Keratinocyte (primary cell): ENCODE measurements at regions not wholly inside any gene's neighbourhood (a gene's known extent, or its start where the extent isn't known, plus 50 kb on each side); places are given as distances from the start of the nearest gene placed in this dataset.

Experiments used
- CTCF ChIP-seq, 3 experiments: IDR thresholded peaks in 1 of 3; conservative IDR thresholded peaks in 1 of 3; optimal IDR thresholded peaks in 1 of 3; 2 replicates in 2 of 3; 3 replicates in 1 of 3; pipeline versions ENCODE3 to v1.5.1; 2011; ENCODE audit warnings: low read length in 3 of 3, mild to moderate bottlenecking in 3 of 3, moderate library complexity in 2 of 3, control low read depth in 1 of 3, inconsistent platforms in 1 of 3; ENCODE audit not compliant: insufficient read depth in 2 of 3; ENCODE audit errors: extremely low read depth in 1 of 3
- EZH2 ChIP-seq: IDR thresholded peaks from one replicate; pipeline ENCODE4 v1.6.1; 2012; ENCODE audit warnings: inconsistent platforms, mild to moderate bottlenecking, low read length, moderate library complexity

GRCh38 chr12:125882141-125882540 is 816.9 kb downstream of the AACS start:
- TF ChIP-seq EZH2 (no peak), CTCF (optimal IDR thresholded peaks at IDR 0.05 in 1 of 3, IDR thresholded peaks at IDR 0.05 in 1 of 3, conservative IDR thresholded peaks at IDR 0.05 in 1 of 3; ENCODE audit: extremely low read depth in 1 of 3, insufficient read depth in 2 of 3, low read length in 3 of 3) (no peak)
